H1 (cell line): ENCODE measurements at regions not wholly inside any gene's neighbourhood (a gene's known extent, or its start where the extent isn't known, plus 50 kb on each side); places are given as distances from the start of the nearest gene placed in this dataset.

Source experiments
- CTCF ChIP-seq, 3 experiments: IDR thresholded peaks; 1 replicate in 2 of 3; 2 replicates in 1 of 3; pipeline versions ENCODE4 v1.5.1 to v1.6.1; 2011; ENCODE audit warnings: low read length in 3 of 3, mild to moderate bottlenecking in 3 of 3, inconsistent platforms in 2 of 3, low read depth in 1 of 3, moderate library complexity in 1 of 3; ENCODE audit not compliant: insufficient read depth in 1 of 3; ENCODE audit errors: control extremely low read depth in 1 of 3
- MAFK ChIP-seq: IDR thresholded peaks from 2 replicates; pipeline ENCODE4 v1.6.1; 2012; ENCODE audit warnings: low read depth, mild to moderate bottlenecking, improper control_type of control experiment, low read length

GRCh38 chr1:29634746-29635335 is 398.5 kb downstream of the PTPRU start (continued):
- TF ChIP-seq CTCF (IDR thresholded peaks at IDR 0.05; ENCODE audit: control extremely low read depth in 1 of 3, insufficient read depth in 1 of 3, low read depth in 1 of 3, low read length in 3 of 3) (no peak), MAFK (no peak)
- TF ChIP-seq, all 59 proteins: peak for 0
